ENCODE measurements at regions not wholly inside any gene's neighbourhood (a gene's known extent, or its start where the extent isn't known, plus 50 kb on each side); places are given as distances from the start of the nearest gene placed in this dataset.

- no peak for DNase-seq (ENCODE audit: low read depth in 1 of 2, low spot score in 1 of 2)
Measured at GRCh38 chr12:130100634-130101362, 61.5 kb upstream of the FZD10 start.

GRCh38 chr12:130101370-130101769 lies 60.9 kb upstream of the FZD10 start:
- DNase-seq (ENCODE audit: low read depth in 1 of 2, low spot score in 1 of 2) = no peak

- DNase-seq (ENCODE audit: low read depth in 1 of 2, low spot score in 1 of 2) = no peak
Measured at GRCh38 chr12:130102266-130102665, 60.0 kb upstream of the FZD10 start.

- no peak for DNase-seq (ENCODE audit: low read depth in 1 of 2, low spot score in 1 of 2)
Measured at GRCh38 chr12:130104571-130105106, 57.6 kb upstream of the FZD10 start.

GRCh38 chr12:130109062-130109945 lies 53.0 kb upstream of the FZD10 start:
- no peak for DNase-seq (ENCODE audit: low read depth in 1 of 2, low spot score in 1 of 2)

GRCh38 chr12:130110914-130111313 lies 51.4 kb upstream of the FZD10 start:
- no peak for DNase-seq (ENCODE audit: low read depth in 1 of 2, low spot score in 1 of 2)

- DNase-seq (ENCODE audit: low read depth in 1 of 2, low spot score in 1 of 2) = no peak
Measured at GRCh38 chr12:130111965-130112496, 50.2 kb upstream of the FZD10 start.

Measured in activated CD4-positive, alpha-beta T cell treated with anti-CD3 and anti-CD28 coated beads, Interleukin-2, amount 50 U/mL, for 24 hours (primary cell).